ENCODE measurements at regions not wholly inside any gene's neighbourhood (a gene's known extent, or its start where the extent isn't known, plus 50 kb on each side); places are given as distances from the start of the nearest gene placed in this dataset.

DNA sequence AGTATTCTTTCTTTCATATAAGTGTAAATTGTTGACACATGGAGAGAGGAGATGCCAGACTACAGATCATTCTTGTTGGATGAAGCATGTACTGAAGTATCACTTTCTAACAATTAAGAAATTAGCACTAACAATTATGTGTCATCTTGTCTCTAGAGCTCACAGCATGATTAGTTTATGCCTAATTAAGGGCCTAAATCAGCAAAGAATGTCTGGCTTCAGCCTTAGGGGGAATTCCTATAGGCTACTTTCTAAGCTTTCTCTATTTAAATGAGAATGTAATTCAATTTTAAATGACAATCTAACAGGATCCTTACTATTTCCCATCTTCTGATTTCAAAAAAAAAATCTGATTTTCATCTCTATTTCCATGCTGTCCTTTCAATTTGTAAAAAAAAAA lies 371.0 kb downstream of the EPHA7 start:
- TF ChIP-seq CTCF (IDR thresholded peaks at IDR 0.05) (no peak), POLR2A (IDR thresholded peaks at IDR 0.05) (no peak)

Measured in thyroid gland (tissue), 4 donors.